ENCODE measurements at regions not wholly inside any gene's neighbourhood (a gene's known extent, or its start where the extent isn't known, plus 50 kb on each side); places are given as distances from the start of the nearest gene placed in this dataset.
"Not testable (repeated sequence)": the region's sequence is repeated elsewhere in the genome, so short reads cannot be mapped to it uniquely, and the experiment has no call there.

DNA sequence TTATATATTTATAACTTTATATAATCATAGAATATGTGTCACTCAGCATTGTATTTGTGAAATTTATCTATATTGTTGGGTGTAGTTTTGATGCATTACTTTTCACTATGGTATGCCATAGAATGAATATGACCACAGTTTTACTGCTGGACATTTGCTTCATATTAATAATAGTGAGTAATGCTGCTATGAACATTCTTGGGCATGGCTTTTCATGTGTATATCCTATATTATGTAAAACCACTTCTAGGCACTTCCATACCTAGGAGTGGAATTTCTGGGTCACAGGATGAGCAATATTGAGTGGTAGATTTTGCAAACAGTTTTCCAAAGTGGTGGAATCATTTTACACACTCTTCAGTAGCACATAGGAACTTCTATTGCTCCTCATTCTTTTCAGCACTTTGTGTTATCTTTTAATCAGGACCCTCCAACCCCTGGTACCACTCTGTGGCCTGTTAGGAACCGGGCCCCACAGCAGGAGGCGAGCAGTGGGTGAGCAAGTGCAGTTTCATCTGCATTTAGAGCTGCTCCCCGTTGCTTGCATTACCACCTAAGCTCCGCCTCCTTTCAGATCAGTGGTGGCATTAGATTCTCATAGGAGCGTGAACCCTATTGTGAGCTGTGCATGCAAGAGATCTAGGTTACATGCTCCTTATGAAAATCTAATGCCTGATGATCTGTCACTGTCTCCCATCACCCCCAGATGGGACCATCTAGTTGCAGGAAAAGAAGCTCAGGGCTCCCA is 56.0 kb upstream of the CNIH3 start:
- no peak for ATAC-seq (replicated peaks)
- Mint-ChIP-seq H3K27ac (no peak overlapping the region), H3K27me3 (no peaks in the 10 kb centered on the region), H3K4me1 (no peaks in the 10 kb centered on the region), H3K36me3 (ENCODE audit: low read depth) (no peaks in the 10 kb centered on the region), H3K9me3 (peaks cover 3% of the 10 kb centered on the region), H3K4me3 (no peak overlapping the region)

GRCh38 chr1:224562881-224563280 is 53.2 kb upstream of the CNIH3 start:
- H3K27ac Mint-ChIP-seq; H3K27me3 Mint-ChIP-seq; H3K36me3 Mint-ChIP-seq (ENCODE audit: low read depth); H3K9me3 Mint-ChIP-seq; H3K4me3 Mint-ChIP-seq; ATAC-seq (replicated peaks); H3K4me1 Mint-ChIP-seq: not testable (repeated sequence)

GRCh38 chr1:224563666-224564065 is 52.5 kb upstream of the CNIH3 start:
- no peak overlapping the region for H3K4me3 Mint-ChIP-seq
- H3K27me3 Mint-ChIP-seq: no peaks in the 10 kb centered on the region

DNA sequence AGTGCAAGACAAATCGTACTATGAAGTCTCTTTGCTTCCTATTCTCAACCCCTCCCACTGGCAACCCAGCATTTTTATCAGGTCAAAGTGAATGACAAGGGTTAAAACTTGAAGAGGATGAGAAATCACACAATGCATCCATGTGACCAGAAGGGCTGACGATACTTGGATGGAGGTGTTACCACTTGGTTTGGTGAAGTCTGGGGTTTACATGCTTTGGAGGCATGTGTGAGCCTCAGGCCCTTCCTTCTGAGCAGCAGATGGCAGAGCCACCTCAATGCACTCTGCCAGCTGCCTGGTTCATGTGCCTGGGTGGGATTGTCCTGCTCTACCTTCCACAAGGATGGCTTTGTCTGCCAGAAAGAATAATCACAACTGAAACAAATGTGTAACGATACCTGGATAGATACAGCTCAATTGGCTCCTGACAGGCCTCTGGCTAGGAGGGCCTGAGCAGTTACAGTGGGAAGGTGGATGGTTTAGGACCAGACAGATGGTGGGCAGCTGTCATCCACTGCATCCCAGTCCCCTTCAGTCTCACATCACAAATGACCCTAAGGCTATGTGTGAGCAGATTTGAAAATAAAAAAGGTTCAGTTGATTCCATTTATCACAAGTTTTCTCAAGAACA is 51.5 kb upstream of the CNIH3 start:
- no peaks in the 10 kb centered on the region for H3K27me3 Mint-ChIP-seq
- H3K36me3 Mint-ChIP-seq (ENCODE audit: low read depth): no peaks in the 10 kb centered on the region
- peaks cover 3% of the 10 kb centered on the region for H3K9me3 Mint-ChIP-seq
- no peak overlapping the region for H3K27ac Mint-ChIP-seq
- no peak overlapping the region for H3K4me3 Mint-ChIP-seq
- ATAC-seq (replicated peaks): no peak
- H3K4me1 Mint-ChIP-seq: no peaks in the 10 kb centered on the region

More at GRCh38 chr1:224563666-224564065, 52.5 kb upstream of the CNIH3 start:
- Mint-ChIP-seq H3K36me3 (ENCODE audit: low read depth) (no peaks in the 10 kb centered on the region), H3K4me1 (no peaks in the 10 kb centered on the region), H3K9me3 (peaks cover 3% of the 10 kb centered on the region), H3K27ac (no peak overlapping the region)
- no peak for ATAC-seq (replicated peaks)

DNA sequence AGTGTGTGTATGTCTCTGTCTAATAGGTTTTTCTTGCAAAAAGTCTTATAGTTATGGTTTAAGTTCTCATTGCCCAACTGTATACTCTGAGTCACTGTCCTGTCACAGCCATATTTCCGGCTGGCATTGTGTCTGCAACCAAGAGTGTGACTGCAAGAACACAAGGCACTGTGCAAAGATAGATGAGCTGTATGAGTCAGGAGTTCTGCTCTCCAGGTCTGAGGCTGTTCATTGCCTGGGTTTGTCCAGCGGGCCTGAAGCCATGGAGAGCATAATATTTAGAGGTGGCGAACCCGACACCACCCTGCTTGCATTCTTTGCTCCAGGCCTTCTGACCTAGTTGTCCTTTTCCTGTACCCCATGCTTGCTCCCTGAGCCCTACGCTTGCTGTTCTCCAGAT is 50.9 kb upstream of the CNIH3 start:
- Mint-ChIP-seq H3K27me3 (no peaks in the 10 kb centered on the region), H3K4me3 (no peak overlapping the region), H3K36me3 (ENCODE audit: low read depth) (no peaks in the 10 kb centered on the region), H3K9me3 (peaks cover 3% of the 10 kb centered on the region), H3K4me1 (no peaks in the 10 kb centered on the region), H3K27ac (no peak overlapping the region)
- peak; percentile 49 for ATAC-seq (replicated peaks)

GRCh38 chr1:224565611-224566406 is 50.3 kb upstream of the CNIH3 start:
- no peak for ATAC-seq (replicated peaks)
- no peaks in the 10 kb centered on the region for H3K27me3 Mint-ChIP-seq

More at GRCh38 chr1:224565611-224566406, 50.3 kb upstream of the CNIH3 start:
- Mint-ChIP-seq H3K4me3 (no peak overlapping the region), H3K27ac (no peak overlapping the region), H3K4me1 (no peaks in the 10 kb centered on the region), H3K36me3 (ENCODE audit: low read depth) (no peaks in the 10 kb centered on the region), H3K9me3 (peaks cover 3% of the 10 kb centered on the region)
